Sigmoid colon (tissue), 4 donors: ENCODE measurements at regions not wholly inside any gene's neighbourhood (a gene's known extent, or its start where the extent isn't known, plus 50 kb on each side); places are given as distances from the start of the nearest gene placed in this dataset.

Experiments
- CTCF ChIP-seq, 4 experiments: fragments of 450-650 bp in 3 of 4; fragments of 200-600 bp in 1 of 4; IDR thresholded peaks; one replicate each; pipeline ENCODE4 v1.5.1; 2016 to 2019; ENCODE audit warnings: antibody characterized with exemption in 4 of 4, mild to moderate bottlenecking in 3 of 4, moderate library complexity in 2 of 4
- EP300 ChIP-seq, 4 donors: sonication (generic); formaldehyde crosslinking; IDR thresholded peaks; one replicate each; pipeline ENCODE4 v1.6.1; 2017; ENCODE audit warnings: antibody characterized with exemption in 4 of 4
- POLR2A ChIP-seq, 2 donors: fragments of 450-650 bp; IDR thresholded peaks; one replicate each; pipeline ENCODE4 v1.6.1; 2016; ENCODE audit warnings: antibody characterized with exemption in 2 of 2, mild to moderate bottlenecking in 2 of 2, moderate library complexity in 2 of 2
- POLR2AphosphoS5 ChIP-seq, 4 donors: sonication (generic); formaldehyde crosslinking; IDR thresholded peaks; one replicate each; pipeline ENCODE4 v1.6.1; 2017; ENCODE audit warnings: antibody characterized with exemption in 4 of 4

- TF ChIP-seq CTCF (IDR thresholded peaks at IDR 0.05) = no peak
- TF ChIP-seq POLR2AphosphoS5 (IDR thresholded peaks at IDR 0.05) = no peak
- no peak for TF ChIP-seq EP300 (IDR thresholded peaks at IDR 0.05)
- TF ChIP-seq POLR2A (IDR thresholded peaks at IDR 0.05) = no peak
Measured at GRCh38 chr3:193998123-193998448, 137.9 kb upstream of the HES1 start.
